HCT116 (cell line): ENCODE measurements at regions not wholly inside any gene's neighbourhood (a gene's known extent, or its start where the extent isn't known, plus 50 kb on each side); places are given as distances from the start of the nearest gene placed in this dataset.

Experiments
- ATAC-seq: fragments of 200-7000 bp; cut with Tn5 transposase; 2 replicates; pipeline ENCODE4 v1.9.1; 2020; ENCODE audit warnings: mild to moderate bottlenecking, moderate library complexity
- BruUV-seq: library from RNA; stranded (reverse); fragments of 400-500 nt; replicated peaks from 2 replicates; lab custom pipeline; 2021; lab: Mats Ljungman, UMichigan
- CTCF ChIA-PET: fragments of 300-600 bp; sonication (Branson Sonifier 250); formaldehyde crosslinking; loops from one replicate; lab custom pipeline; 2021; ENCODE audit warnings: antibody characterized with exemption; lab: Charles Lee
- POLR2A ChIA-PET: fragments of 300-600, 350-600 bp; sonication (Branson Sonifier 250); formaldehyde crosslinking; loops from one replicate; lab custom pipeline; 2021; ENCODE audit warnings: antibody characterized with exemption; lab: Charles Lee
- RAD21 ChIA-PET, 2 experiments: fragments of 300-600 bp; sonication (Branson Sonifier 250); formaldehyde crosslinking; loops; one replicate each; lab custom pipeline; 2023; ENCODE audit warnings: low total read pairs in 2 of 2; ENCODE audit not compliant: uncharacterized antibody in 2 of 2, unreplicated experiment in 2 of 2, low non-redundant PET in 1 of 2; lab: Charles Lee
- DNase-seq: peaks from one replicate; pipeline ENCODE4 v3.0.0-alpha.2; 2010; ENCODE audit warnings: low read depth, low spot score
- H2AFZ ChIP-seq: fragments of 200-600 bp; shearing (Covaris generic), sonication (generic); 2 replicates; pipeline ENCODE4 v1.6.1; 2017; ENCODE audit warnings: low read depth, mixed run types, mixed read lengths, antibody characterized with exemption, low read length; ENCODE audit not compliant: poor library complexity, severe bottlenecking
- H3K27ac ChIP-seq: 2 replicates; pipeline ENCODE4 v1.5.1; 2012; ENCODE audit warnings: low read depth, low read length
- H3K27me3 ChIP-seq: fragments of 200-600 bp; sonication (generic); 2 replicates; pipeline ENCODE4 v1.6.1; 2016; ENCODE audit warnings: mixed run types, low read length, mixed read lengths; ENCODE audit not compliant: insufficient read depth
- H3K36me3 ChIP-seq, 2 experiments: fragments of 200-500 bp in 1 of 2; fragments of 200-600 bp in 1 of 2; sonication (Bioruptor generic) in 1 of 2; sonication (generic) in 1 of 2; 2 replicates each; pipeline versions ENCODE4 v1.5.1 to v1.6.1; 2014 to 2016; ENCODE audit warnings: low read length in 2 of 2, inconsistent platforms in 1 of 2, mixed read lengths in 1 of 2, mixed run types in 1 of 2; ENCODE audit not compliant: insufficient read depth in 2 of 2, control insufficient read depth in 1 of 2
- H3K4me1 ChIP-seq, 2 experiments: fragments of 200-600 bp in 1 of 2; sonication (generic) in 1 of 2; 2 replicates each; pipeline versions ENCODE4 v1.5.1 to v1.6.1; 2012 to 2017; ENCODE audit warnings: low read length in 2 of 2, inconsistent platforms in 1 of 2, mild to moderate bottlenecking in 1 of 2, mixed read lengths in 1 of 2, mixed run types in 1 of 2, moderate library complexity in 1 of 2; ENCODE audit not compliant: insufficient read depth in 2 of 2, control insufficient read depth in 1 of 2
- H3K4me2 ChIP-seq: fragments of 200-600 bp; sonication (generic); 2 replicates; pipeline ENCODE4 v1.6.1; 2017; ENCODE audit warnings: mixed run types, low read length, mixed read lengths
- H3K4me3 ChIP-seq, 2 experiments: fragments of 200-600 bp in 1 of 2; sonication (generic) in 1 of 2; replicated peaks in 1 of 2; 2 replicates each; pipeline ENCODE4 v1.5.1; 2011 to 2016; ENCODE audit warnings: low read length in 2 of 2, control low read depth in 1 of 2, low read depth in 1 of 2, mild to moderate bottlenecking in 1 of 2, mixed read lengths in 1 of 2, mixed run types in 1 of 2
- H3K79me2 ChIP-seq: fragments of 200-600 bp; sonication (generic); 2 replicates; pipeline ENCODE4 v1.6.1; 2017; ENCODE audit warnings: mild to moderate bottlenecking, mixed run types, low read length, moderate library complexity, mixed read lengths; ENCODE audit not compliant: insufficient read depth
- H3K9ac ChIP-seq: fragments of 200-600 bp; sonication (generic); 2 replicates; pipeline ENCODE4 v1.6.1; 2016; ENCODE audit warnings: low read length, mixed read lengths
- H3K9me2 ChIP-seq: fragments of 200-600 bp; sonication (generic), shearing (Covaris generic); 2 replicates; pipeline ENCODE4 v1.6.1; 2017; ENCODE audit warnings: mixed run types, mild to moderate bottlenecking, moderate library complexity; ENCODE audit not compliant: insufficient read depth
- H3K9me3 ChIP-seq, 2 experiments: fragments of 200-500 bp in 1 of 2; fragments of 200-600 bp in 1 of 2; sonication (Bioruptor generic) in 1 of 2; sonication (generic) in 1 of 2; 2 replicates each; pipeline ENCODE4 v1.6.1; 2014 to 2017; ENCODE audit warnings: low read length in 2 of 2, mixed read lengths in 2 of 2, inconsistent platforms in 1 of 2, low read depth in 1 of 2, mild to moderate bottlenecking in 1 of 2, mixed run types in 1 of 2, moderate library complexity in 1 of 2; ENCODE audit not compliant: control insufficient read depth in 1 of 2, insufficient read depth in 1 of 2
- H4K20me1 ChIP-seq: fragments of 200-600 bp; sonication (generic), shearing (Covaris generic); 2 replicates; pipeline ENCODE4 v1.6.1; 2017; ENCODE audit warnings: mixed run types, mild to moderate bottlenecking, moderate library complexity; ENCODE audit not compliant: insufficient read depth
- CEBPB ChIP-seq: IDR thresholded peaks from 2 replicates; pipeline ENCODE4 v1.6.1; 2012; ENCODE audit warnings: low read depth
- EGR1 ChIP-seq: IDR thresholded peaks from 2 replicates; pipeline ENCODE4 v1.6.1; 2012; ENCODE audit warnings: low read depth
- ELF1 ChIP-seq: IDR thresholded peaks from 2 replicates; pipeline ENCODE4 v1.6.1; 2012; ENCODE audit warnings: low read depth, borderline replicate concordance
- EZH2 ChIP-seq: fragments of 200-600 bp; sonication (generic); IDR thresholded peaks from 2 replicates; pipeline ENCODE4 v1.6.1; 2017; ENCODE audit warnings: antibody characterized with exemption, mixed run types
- EZH2phosphoT487 ChIP-seq: fragments of 200-600 bp; IDR thresholded peaks from 2 replicates; pipeline ENCODE4 v1.6.1; 2018; ENCODE audit warnings: antibody characterized with exemption, borderline replicate concordance
- FOSL1 ChIP-seq: IDR thresholded peaks from 2 replicates; pipeline ENCODE4 v1.6.1; 2012; ENCODE audit warnings: low read depth
- JUND ChIP-seq: IDR thresholded peaks from 2 replicates; pipeline ENCODE4 v1.6.1; 2012
- POLR2AphosphoS5 ChIP-seq: IDR thresholded peaks from 2 replicates; pipeline ENCODE4 v1.6.1; 2011; ENCODE audit warnings: mild to moderate bottlenecking, low read depth, low read length, moderate library complexity
- SIN3A ChIP-seq: IDR thresholded peaks from 2 replicates; pipeline ENCODE4 v1.6.1; 2012; ENCODE audit warnings: low read depth
- SP1 ChIP-seq: IDR thresholded peaks from 2 replicates; pipeline ENCODE4 v1.6.1; 2012; ENCODE audit warnings: low read depth
- SRF ChIP-seq: IDR thresholded peaks from 2 replicates; pipeline ENCODE4 v1.6.1; 2012; ENCODE audit warnings: low read depth
- TCF7L2 ChIP-seq: IDR thresholded peaks from 2 replicates; pipeline ENCODE4 v1.7.0; 2011; ENCODE audit warnings: borderline replicate concordance, inconsistent platforms; ENCODE audit not compliant: insufficient read depth, insufficient read length; ENCODE audit errors: extremely low read depth
- YY1 ChIP-seq: IDR thresholded peaks from 2 replicates; pipeline ENCODE4 v1.6.1; 2011; ENCODE audit warnings: low read length, low read depth, moderate library complexity, mild to moderate bottlenecking; ENCODE audit not compliant: insufficient replicate concordance; ENCODE audit errors: extremely low read depth
- ZFX ChIP-seq: fragments of 450-650 bp; IDR thresholded peaks from 2 replicates; pipeline ENCODE4 v1.6.1; 2017
- ZNF274 ChIP-seq: fragments of 200-500 bp; sonication (Bioruptor generic); IDR thresholded peaks from 2 replicates; pipeline ENCODE4 v1.6.1; 2014; ENCODE audit warnings: mild to moderate bottlenecking, low read depth, low read length, inconsistent platforms
- intact Hi-C: fragments of 100-400 bp; cut with micrococcal nuclease; formaldehyde crosslinking; loops from 2 replicates; pipeline ENCODE4 v1.10.0; 2022
- TF ChIP-seq, protein P1 (sequence below): IDR thresholded peaks from 2 replicates; pipeline ENCODE4 v1.6.1; 2012; ENCODE audit warnings: low read depth
- TF ChIP-seq, protein P2 (sequence below), 3 experiments: fragments of 200-600 bp in 1 of 3; sonication (generic) in 1 of 3; IDR thresholded peaks in 2 of 3; conservative IDR thresholded peaks in 1 of 3; 2 replicates each; pipeline ENCODE4 v1.5.1; 2012 to 2017; ENCODE audit warnings: low read depth in 2 of 3, low read length in 2 of 3, antibody characterized with exemption in 1 of 3, borderline replicate concordance in 1 of 3, control low read depth in 1 of 3, mild to moderate bottlenecking in 1 of 3, mixed read lengths in 1 of 3, mixed run types in 1 of 3, moderate library complexity in 1 of 3; ENCODE audit not compliant: insufficient read depth in 1 of 3

DNA sequence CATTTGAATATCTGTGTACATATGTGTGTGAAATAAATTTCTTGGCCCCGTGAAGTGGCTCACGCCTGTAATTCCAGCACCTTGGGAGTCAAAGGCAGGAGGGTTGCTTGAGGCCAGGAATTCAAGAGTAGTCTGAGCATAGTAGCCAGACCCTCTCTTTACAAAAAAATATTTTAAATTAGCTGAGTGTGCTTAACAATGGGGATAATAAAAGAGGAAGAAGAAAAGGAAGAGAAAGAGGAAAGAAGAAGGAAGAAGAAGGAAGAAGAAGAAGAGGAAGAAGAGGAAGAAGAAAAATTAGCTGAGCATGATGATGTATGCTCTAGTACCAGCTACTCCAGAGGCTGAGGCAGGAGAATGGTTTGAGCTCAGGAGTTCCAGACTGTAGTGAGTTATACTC is 52.1 kb upstream of the XPO1 start:
- H3K36me3 ChIP-seq, result no peaks in the 10 kb centered on the region
- TF ChIP-seq JUND (no peak), TCF7L2 (no peak), ZNF274 (no peak), POLR2AphosphoS5 (no peak), EGR1 (no peak)
- H3K27me3 ChIP-seq, result no peaks in the 10 kb centered on the region
- no TSS peak for BruUV-seq
- H3K4me1 ChIP-seq, result no peaks in the 10 kb centered on the region
- H3K9ac ChIP-seq, result no peak overlapping the region
- intact Hi-C loops, result no loop called here
- no peak for ATAC-seq
- no peak overlapping the region for H2AFZ ChIP-seq
- RAD21 ChIA-PET, result no interaction called here
- H3K79me2 ChIP-seq, result no peaks in the 10 kb centered on the region
- POLR2A ChIA-PET, result no interaction called here
- CTCF ChIA-PET, result no interaction called here
- no peaks in the 10 kb centered on the region for H3K9me2 ChIP-seq
- H4K20me1 ChIP-seq, result no peaks in the 10 kb centered on the region
- H3K4me2 ChIP-seq, result no peak overlapping the region
- peaks cover 0 to 4% of the 10 kb centered on the region in 2 experiments; a peak in 1 of 4 replicates for H3K9me3 ChIP-seq
- no peak overlapping the region for H3K4me3 ChIP-seq
- no peak overlapping the region for H3K27ac ChIP-seq
- no peak for DNase-seq

DNA sequence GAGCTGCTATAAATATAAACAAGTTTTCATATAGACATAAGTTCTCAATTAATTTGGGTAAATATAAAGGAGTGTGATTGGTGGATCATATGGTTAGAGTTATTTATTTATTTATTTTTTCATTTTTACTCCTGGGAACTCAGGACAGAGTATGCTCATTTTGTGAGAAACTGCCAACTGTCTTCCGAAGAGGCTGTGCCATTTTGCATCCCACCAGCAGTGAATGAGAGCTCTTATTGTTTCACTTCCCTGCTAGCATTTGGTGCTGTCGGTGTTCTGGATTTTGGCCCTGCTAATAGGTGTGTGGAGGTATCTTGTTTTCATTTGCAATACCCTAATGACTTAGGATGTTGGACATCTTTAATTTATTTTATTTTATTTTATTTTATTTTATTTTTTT is 50.4 kb upstream of the XPO1 start:
- Histone ChIP-seq H3K36me3 (no peaks in the 10 kb centered on the region), H3K4me1 (no peaks in the 10 kb centered on the region), H4K20me1 (no peaks in the 10 kb centered on the region), H3K9ac (no peak overlapping the region), H3K27me3 (no peaks in the 10 kb centered on the region), H2AFZ (no peak overlapping the region), H3K4me3 (no peak overlapping the region), H3K4me2 (no peak overlapping the region), H3K9me3 (peaks cover 0 to 4% of the 10 kb centered on the region in 2 experiments; a peak in 1 of 4 replicates), H3K9me2 (no peaks in the 10 kb centered on the region), H3K79me2 (no peaks in the 10 kb centered on the region), H3K27ac (no peak overlapping the region)
- DNase-seq (no peak), ATAC-seq (no peak)
- CTCF ChIA-PET, result no interaction called here
- POLR2A ChIA-PET, result no interaction called here
- BruUV-seq, result no TSS peak
- intact Hi-C loops, result no loop called here
- RAD21 ChIA-PET, result no interaction called here
- TF ChIP-seq, protein P1, sequence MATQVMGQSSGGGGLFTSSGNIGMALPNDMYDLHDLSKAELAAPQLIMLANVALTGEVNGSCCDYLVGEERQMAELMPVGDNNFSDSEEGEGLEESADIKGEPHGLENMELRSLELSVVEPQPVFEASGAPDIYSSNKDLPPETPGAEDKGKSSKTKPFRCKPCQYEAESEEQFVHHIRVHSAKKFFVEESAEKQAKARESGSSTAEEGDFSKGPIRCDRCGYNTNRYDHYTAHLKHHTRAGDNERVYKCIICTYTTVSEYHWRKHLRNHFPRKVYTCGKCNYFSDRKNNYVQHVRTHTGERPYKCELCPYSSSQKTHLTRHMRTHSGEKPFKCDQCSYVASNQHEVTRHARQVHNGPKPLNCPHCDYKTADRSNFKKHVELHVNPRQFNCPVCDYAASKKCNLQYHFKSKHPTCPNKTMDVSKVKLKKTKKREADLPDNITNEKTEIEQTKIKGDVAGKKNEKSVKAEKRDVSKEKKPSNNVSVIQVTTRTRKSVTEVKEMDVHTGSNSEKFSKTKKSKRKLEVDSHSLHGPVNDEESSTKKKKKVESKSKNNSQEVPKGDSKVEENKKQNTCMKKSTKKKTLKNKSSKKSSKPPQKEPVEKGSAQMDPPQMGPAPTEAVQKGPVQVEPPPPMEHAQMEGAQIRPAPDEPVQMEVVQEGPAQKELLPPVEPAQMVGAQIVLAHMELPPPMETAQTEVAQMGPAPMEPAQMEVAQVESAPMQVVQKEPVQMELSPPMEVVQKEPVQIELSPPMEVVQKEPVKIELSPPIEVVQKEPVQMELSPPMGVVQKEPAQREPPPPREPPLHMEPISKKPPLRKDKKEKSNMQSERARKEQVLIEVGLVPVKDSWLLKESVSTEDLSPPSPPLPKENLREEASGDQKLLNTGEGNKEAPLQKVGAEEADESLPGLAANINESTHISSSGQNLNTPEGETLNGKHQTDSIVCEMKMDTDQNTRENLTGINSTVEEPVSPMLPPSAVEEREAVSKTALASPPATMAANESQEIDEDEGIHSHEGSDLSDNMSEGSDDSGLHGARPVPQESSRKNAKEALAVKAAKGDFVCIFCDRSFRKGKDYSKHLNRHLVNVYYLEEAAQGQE, result no peak
- no peak for TF ChIP-seq FOSL1
- TF ChIP-seq POLR2AphosphoS5, result no peak
- TF ChIP-seq, protein P2, sequence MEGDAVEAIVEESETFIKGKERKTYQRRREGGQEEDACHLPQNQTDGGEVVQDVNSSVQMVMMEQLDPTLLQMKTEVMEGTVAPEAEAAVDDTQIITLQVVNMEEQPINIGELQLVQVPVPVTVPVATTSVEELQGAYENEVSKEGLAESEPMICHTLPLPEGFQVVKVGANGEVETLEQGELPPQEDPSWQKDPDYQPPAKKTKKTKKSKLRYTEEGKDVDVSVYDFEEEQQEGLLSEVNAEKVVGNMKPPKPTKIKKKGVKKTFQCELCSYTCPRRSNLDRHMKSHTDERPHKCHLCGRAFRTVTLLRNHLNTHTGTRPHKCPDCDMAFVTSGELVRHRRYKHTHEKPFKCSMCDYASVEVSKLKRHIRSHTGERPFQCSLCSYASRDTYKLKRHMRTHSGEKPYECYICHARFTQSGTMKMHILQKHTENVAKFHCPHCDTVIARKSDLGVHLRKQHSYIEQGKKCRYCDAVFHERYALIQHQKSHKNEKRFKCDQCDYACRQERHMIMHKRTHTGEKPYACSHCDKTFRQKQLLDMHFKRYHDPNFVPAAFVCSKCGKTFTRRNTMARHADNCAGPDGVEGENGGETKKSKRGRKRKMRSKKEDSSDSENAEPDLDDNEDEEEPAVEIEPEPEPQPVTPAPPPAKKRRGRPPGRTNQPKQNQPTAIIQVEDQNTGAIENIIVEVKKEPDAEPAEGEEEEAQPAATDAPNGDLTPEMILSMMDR (IDR thresholded peaks at IDR 0.05 in 2 of 3, conservative IDR thresholded peaks at IDR 0.05 in 1 of 3; ENCODE audit: borderline replicate concordance in 1 of 3, insufficient read depth in 1 of 3, low read depth in 2 of 3, low read length in 2 of 3), result no peak
- TF ChIP-seq EGR1, result no peak
- TF ChIP-seq SRF, result no peak
- no peak for TF ChIP-seq SIN3A
- no peak for TF ChIP-seq ELF1
- no peak for TF ChIP-seq YY1
- no peak for TF ChIP-seq TCF7L2
- no peak for TF ChIP-seq ZFX
- TF ChIP-seq SP1, result no peak
- TF ChIP-seq EZH2, result no peak
- TF ChIP-seq EZH2phosphoT487, result no peak
- TF ChIP-seq JUND, result no peak
- no peak for TF ChIP-seq CEBPB
- no peak for TF ChIP-seq ZNF274
